ENCODE measurements at regions not wholly inside any gene's neighbourhood (a gene's known extent, or its start where the extent isn't known, plus 50 kb on each side); places are given as distances from the start of the nearest gene placed in this dataset.
"Not testable (repeated sequence)": the region's sequence is repeated elsewhere in the genome, so short reads cannot be mapped to it uniquely, and the experiment has no call there.

- TF ChIP-seq CTCF (IDR thresholded peaks at IDR 0.05; ENCODE audit: low read depth, low read length, poor library complexity, severe bottlenecking); EZH2phosphoT487 (IDR thresholded peaks at IDR 0.05; ENCODE audit: borderline replicate concordance, low read length): not testable (repeated sequence)
Measured at GRCh38 chr5:177665960-177666359, 66.0 kb downstream of the B4GALT7 start.
